Gastrocnemius medialis (tissue), 4 donors: ENCODE measurements at regions not wholly inside any gene's neighbourhood (a gene's known extent, or its start where the extent isn't known, plus 50 kb on each side); places are given as distances from the start of the nearest gene placed in this dataset.

ENCODE experiments used
- POLR2A ChIP-seq, 2 donors: fragments of 450-650 bp; IDR thresholded peaks; one replicate each; pipeline ENCODE4 v1.6.1; 2017; ENCODE audit warnings: antibody characterized with exemption in 2 of 2, mild to moderate bottlenecking in 2 of 2, moderate library complexity in 2 of 2
- TF ChIP-seq, protein P1 (sequence below), 5 experiments: fragments of 450-650 bp in 3 of 5; fragments of 200-600 bp in 2 of 5; sonication (generic) in 2 of 5; IDR thresholded peaks in 4 of 5; conservative IDR thresholded peaks in 1 of 5; 1 replicate in 4 of 5; 2 replicates in 1 of 5; pipeline ENCODE4 v1.5.1; 2016 to 2019; ENCODE audit warnings: antibody characterized with exemption in 5 of 5, mild to moderate bottlenecking in 3 of 5, moderate library complexity in 3 of 5

DNA sequence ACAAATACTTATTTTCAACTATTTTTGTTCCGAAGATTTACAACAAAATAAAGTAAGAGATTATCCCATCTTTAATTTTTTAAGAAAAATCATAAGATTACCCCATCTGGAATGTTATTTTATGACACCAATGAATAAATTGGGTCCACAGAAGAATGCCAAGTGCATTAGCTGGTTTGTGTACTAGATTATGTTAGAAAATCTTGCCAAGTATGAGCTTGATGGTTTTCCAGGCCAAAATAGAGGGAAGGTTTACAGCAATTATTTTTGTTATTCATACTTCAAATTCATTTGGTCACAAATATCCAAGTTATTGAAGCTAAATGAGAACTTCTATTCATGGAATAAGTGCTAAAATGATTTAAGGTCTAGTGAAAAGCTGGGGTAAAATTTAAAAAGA lies 109.4 kb upstream of the DMRTA1 start:
- no peak for TF ChIP-seq POLR2A (IDR thresholded peaks at IDR 0.05)
- TF ChIP-seq, protein P1, sequence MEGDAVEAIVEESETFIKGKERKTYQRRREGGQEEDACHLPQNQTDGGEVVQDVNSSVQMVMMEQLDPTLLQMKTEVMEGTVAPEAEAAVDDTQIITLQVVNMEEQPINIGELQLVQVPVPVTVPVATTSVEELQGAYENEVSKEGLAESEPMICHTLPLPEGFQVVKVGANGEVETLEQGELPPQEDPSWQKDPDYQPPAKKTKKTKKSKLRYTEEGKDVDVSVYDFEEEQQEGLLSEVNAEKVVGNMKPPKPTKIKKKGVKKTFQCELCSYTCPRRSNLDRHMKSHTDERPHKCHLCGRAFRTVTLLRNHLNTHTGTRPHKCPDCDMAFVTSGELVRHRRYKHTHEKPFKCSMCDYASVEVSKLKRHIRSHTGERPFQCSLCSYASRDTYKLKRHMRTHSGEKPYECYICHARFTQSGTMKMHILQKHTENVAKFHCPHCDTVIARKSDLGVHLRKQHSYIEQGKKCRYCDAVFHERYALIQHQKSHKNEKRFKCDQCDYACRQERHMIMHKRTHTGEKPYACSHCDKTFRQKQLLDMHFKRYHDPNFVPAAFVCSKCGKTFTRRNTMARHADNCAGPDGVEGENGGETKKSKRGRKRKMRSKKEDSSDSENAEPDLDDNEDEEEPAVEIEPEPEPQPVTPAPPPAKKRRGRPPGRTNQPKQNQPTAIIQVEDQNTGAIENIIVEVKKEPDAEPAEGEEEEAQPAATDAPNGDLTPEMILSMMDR (IDR thresholded peaks at IDR 0.05 in 4 of 5, conservative IDR thresholded peaks at IDR 0.05 in 1 of 5): no peak
